Spleen (tissue), 11 donors: ENCODE measurements at regions not wholly inside any gene's neighbourhood (a gene's known extent, or its start where the extent isn't known, plus 50 kb on each side); places are given as distances from the start of the nearest gene placed in this dataset.

ENCODE experiments used
- DNase-seq: peaks from one replicate; pipeline ENCODE4 v3.0.0-alpha.2; 2020
- H3K27ac ChIP-seq, 8 donors: fragments of 200-600 bp; sonication (generic) in 7 of 8; 1 replicate in 4 of 8; 2 replicates in 4 of 8; pipeline versions ENCODE4 v1.5.0 to v1.8.0; 2016 to 2021; ENCODE audit warnings: inconsistent platforms in 4 of 8, mild to moderate bottlenecking in 4 of 8, moderate library complexity in 1 of 8
- H3K27me3 ChIP-seq, 7 donors: fragments of 200-600 bp; sonication (generic) in 6 of 7; replicated peaks in 1 of 7; 1 replicate in 4 of 7; 2 replicates in 3 of 7; pipeline versions ENCODE4 v1.5.0 to v1.8.0; 2016 to 2021; ENCODE audit warnings: inconsistent platforms in 3 of 7, mild to moderate bottlenecking in 1 of 7
- H3K36me3 ChIP-seq, 6 donors: fragments of 200-600 bp; sonication (generic) in 5 of 6; 1 replicate in 4 of 6; 2 replicates in 2 of 6; pipeline versions ENCODE4 v1.5.0 to v1.8.0; 2016 to 2021; ENCODE audit warnings: inconsistent platforms in 2 of 6
- H3K4me1 ChIP-seq, 6 donors: fragments of 200-600 bp; sonication (generic) in 5 of 6; 1 replicate in 3 of 6; 2 replicates in 3 of 6; pipeline versions ENCODE4 v1.5.0 to v1.8.0; 2016 to 2021; ENCODE audit warnings: inconsistent platforms in 3 of 6
- H3K4me3 ChIP-seq, 8 donors: fragments of 200-600 bp; sonication (generic) in 7 of 8; 1 replicate in 4 of 8; 2 replicates in 4 of 8; pipeline versions ENCODE4 v1.5.0 to v1.8.0; 2016 to 2021; ENCODE audit warnings: inconsistent platforms in 4 of 8, mild to moderate bottlenecking in 4 of 8, moderate library complexity in 2 of 8
- H3K9me3 ChIP-seq, 8 donors: fragments of 200-600 bp; sonication (generic) in 7 of 8; 1 replicate in 4 of 8; 2 replicates in 4 of 8; pipeline versions ENCODE4 v1.5.0 to v1.8.0; 2016 to 2021; ENCODE audit warnings: inconsistent platforms in 4 of 8
- CTCF ChIP-seq, 11 experiments: fragments of 200-600 bp in 7 of 11; fragments of 450-650 bp in 4 of 11; sonication (generic) in 4 of 11; IDR thresholded peaks in 8 of 11; conservative IDR thresholded peaks in 3 of 11; 1 replicate in 7 of 11; 2 replicates in 4 of 11; pipeline versions ENCODE4 v1.4.0 to v1.8.0; 2016 to 2021; ENCODE audit warnings: antibody characterized with exemption in 11 of 11, inconsistent platforms in 4 of 11, mild to moderate bottlenecking in 1 of 11
- POLR2A ChIP-seq, 3 donors: fragments of 450-650 bp; IDR thresholded peaks; one replicate each; pipeline ENCODE4 v1.5.1; 2017; ENCODE audit warnings: antibody characterized with exemption in 3 of 3, mild to moderate bottlenecking in 1 of 3
- POLR2AphosphoS5 ChIP-seq, 3 donors: sonication (generic); formaldehyde crosslinking; IDR thresholded peaks; one replicate each; pipeline ENCODE4 v1.5.1; 2017; ENCODE audit warnings: antibody characterized with exemption in 3 of 3
- WGBS, 5 donors: extraction: QIAGEN DNeasy Blood & Tissue Kit in 3 of 5; methylation state at CpG; one replicate each; pipeline versions ENCODE4 v1.1.5 to v1.1.7; 2013 to 2018; 5-methylcytosine and 5-hydroxymethylcytosine counted together
- intact Hi-C: fragments of 100-400 bp; cut with DNase I; formaldehyde crosslinking; loops from one replicate; pipeline ENCODE4 v1.15.0; 2023; ENCODE audit warnings: low total_unique reads
- donor health status: healthy with polysubstance abuse.
- donor health status: DM: no; HTN: no; CAD: no; lungs with moderate emphysema.
- donor health status: DM: no; HTN: no; CAD: no.
- donor health status: Bipolar disorder and iron deficiency.
- donor health status: healthy.
- donor health status: DM: no; HTN: no; CAD: no.
- donor health status: DM: yes; HTN: yes; CAD: no.

GRCh38 chr6:106906232-106906631, 68.3 kb downstream of the CD24 start:
- Histone ChIP-seq H3K4me1 (no peaks in the 10 kb centered on the region), H3K4me3 (no peak overlapping the region), H3K36me3 (no peaks in the 10 kb centered on the region), H3K27ac (no peak overlapping the region), H3K9me3 (peaks cover 0 to 25% (median 12%) of the 10 kb centered on the region in 8 donors), H3K27me3 (no peaks in the 10 kb centered on the region)
- intact Hi-C loops: no loop called here
- TF ChIP-seq POLR2A (IDR thresholded peaks at IDR 0.05) (no peak), POLR2AphosphoS5 (IDR thresholded peaks at IDR 0.05) (no peak), CTCF (IDR thresholded peaks at IDR 0.05 in 8 of 11, conservative IDR thresholded peaks at IDR 0.05 in 3 of 11) (no peak)
- no peak for DNase-seq
- whole genome bisulfite sequencing, 5 donors: 76 to 89% (median 88%) methylated on average over 6 of the region's 6 CpGs

- Histone ChIP-seq H3K9me3 (peaks cover 0 to 43% (median 29%) of the 10 kb centered on the region in 8 donors), H3K4me1 (no peaks in the 10 kb centered on the region), H3K27me3 (no peaks in the 10 kb centered on the region), H3K4me3 (no peak overlapping the region), H3K27ac (no peak overlapping the region), H3K36me3 (no peaks in the 10 kb centered on the region)
- no peak for DNase-seq
- no peak for TF ChIP-seq CTCF (IDR thresholded peaks at IDR 0.05 in 8 of 11, conservative IDR thresholded peaks at IDR 0.05 in 3 of 11)
- TF ChIP-seq POLR2A (IDR thresholded peaks at IDR 0.05): no peak
- no peak for TF ChIP-seq POLR2AphosphoS5 (IDR thresholded peaks at IDR 0.05)
- intact Hi-C loops: no loop called here
- WGBS, 5 donors: 64 to 73% (median 70%) methylated on average over 4 of the region's 4 CpGs
Measured at GRCh38 chr6:106903299-106903698, 71.2 kb downstream of the CD24 start.

- 84 to 98% (median 90%) methylated on average over 3 of the region's 3 CpGs for WGBS, 5 donors
- DNase-seq: no peak
- H3K9me3 ChIP-seq: peaks cover 0 to 43% (median 29%) of the 10 kb centered on the region in 8 donors
- no peak overlapping the region for H3K27ac ChIP-seq
- no peaks in the 10 kb centered on the region for H3K4me1 ChIP-seq
- TF ChIP-seq CTCF (IDR thresholded peaks at IDR 0.05 in 8 of 11, conservative IDR thresholded peaks at IDR 0.05 in 3 of 11) (no peak), POLR2AphosphoS5 (IDR thresholded peaks at IDR 0.05) (no peak), POLR2A (IDR thresholded peaks at IDR 0.05) (no peak)
- no peak overlapping the region for H3K4me3 ChIP-seq
- intact Hi-C loops: no loop called here
- no peaks in the 10 kb centered on the region for H3K27me3 ChIP-seq
- no peaks in the 10 kb centered on the region for H3K36me3 ChIP-seq
Measured at GRCh38 chr6:106901062-106901461, 73.5 kb downstream of the CD24 start.

- H3K4me1 ChIP-seq: no peaks in the 10 kb centered on the region
- intact Hi-C loops: no loop called here
- H3K36me3 ChIP-seq: no peaks in the 10 kb centered on the region
- 83 to 90% (median 84%) methylated on average over 4 of the region's 4 CpGs for WGBS, 5 donors
- no peak overlapping the region for H3K4me3 ChIP-seq
- DNase-seq: no peak
- TF ChIP-seq POLR2AphosphoS5 (IDR thresholded peaks at IDR 0.05): no peak
- no peak for TF ChIP-seq CTCF (IDR thresholded peaks at IDR 0.05 in 8 of 11, conservative IDR thresholded peaks at IDR 0.05 in 3 of 11)
- no peak for TF ChIP-seq POLR2A (IDR thresholded peaks at IDR 0.05)
- H3K27ac ChIP-seq: no peak overlapping the region
- H3K9me3 ChIP-seq: peaks cover 0 to 43% (median 29%) of the 10 kb centered on the region in 8 donors
- H3K27me3 ChIP-seq: no peaks in the 10 kb centered on the region
Measured at GRCh38 chr6:106899697-106900096, 74.8 kb downstream of the CD24 start.
